ENCODE measurements at regions not wholly inside any gene's neighbourhood (a gene's known extent, or its start where the extent isn't known, plus 50 kb on each side); places are given as distances from the start of the nearest gene placed in this dataset.

DNA sequence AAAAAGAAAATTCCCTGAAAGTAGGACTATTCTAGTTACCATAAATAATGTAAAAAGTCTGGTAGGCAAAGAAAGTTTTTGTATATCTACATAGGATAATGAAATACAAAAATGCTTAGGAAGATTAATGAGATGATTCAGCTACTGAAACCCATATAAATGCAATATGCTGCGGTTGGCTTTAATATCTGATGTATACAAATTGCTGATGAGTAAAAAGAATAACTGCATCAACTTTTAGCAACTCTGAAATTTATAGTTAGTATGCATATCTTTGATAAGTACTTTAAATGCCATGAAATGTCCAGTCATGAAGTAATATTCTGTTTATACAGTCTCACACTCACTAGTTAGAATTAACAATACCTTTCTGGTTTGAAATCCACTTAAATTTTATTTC, 404.8 kb downstream of the TLL1 start:
- TF ChIP-seq, protein P1, sequence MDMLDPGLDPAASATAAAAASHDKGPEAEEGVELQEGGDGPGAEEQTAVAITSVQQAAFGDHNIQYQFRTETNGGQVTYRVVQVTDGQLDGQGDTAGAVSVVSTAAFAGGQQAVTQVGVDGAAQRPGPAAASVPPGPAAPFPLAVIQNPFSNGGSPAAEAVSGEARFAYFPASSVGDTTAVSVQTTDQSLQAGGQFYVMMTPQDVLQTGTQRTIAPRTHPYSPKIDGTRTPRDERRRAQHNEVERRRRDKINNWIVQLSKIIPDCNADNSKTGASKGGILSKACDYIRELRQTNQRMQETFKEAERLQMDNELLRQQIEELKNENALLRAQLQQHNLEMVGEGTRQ (IDR thresholded peaks at IDR 0.05; ENCODE audit: low read depth, low read length) = no peak
- TF ChIP-seq, protein P2, sequence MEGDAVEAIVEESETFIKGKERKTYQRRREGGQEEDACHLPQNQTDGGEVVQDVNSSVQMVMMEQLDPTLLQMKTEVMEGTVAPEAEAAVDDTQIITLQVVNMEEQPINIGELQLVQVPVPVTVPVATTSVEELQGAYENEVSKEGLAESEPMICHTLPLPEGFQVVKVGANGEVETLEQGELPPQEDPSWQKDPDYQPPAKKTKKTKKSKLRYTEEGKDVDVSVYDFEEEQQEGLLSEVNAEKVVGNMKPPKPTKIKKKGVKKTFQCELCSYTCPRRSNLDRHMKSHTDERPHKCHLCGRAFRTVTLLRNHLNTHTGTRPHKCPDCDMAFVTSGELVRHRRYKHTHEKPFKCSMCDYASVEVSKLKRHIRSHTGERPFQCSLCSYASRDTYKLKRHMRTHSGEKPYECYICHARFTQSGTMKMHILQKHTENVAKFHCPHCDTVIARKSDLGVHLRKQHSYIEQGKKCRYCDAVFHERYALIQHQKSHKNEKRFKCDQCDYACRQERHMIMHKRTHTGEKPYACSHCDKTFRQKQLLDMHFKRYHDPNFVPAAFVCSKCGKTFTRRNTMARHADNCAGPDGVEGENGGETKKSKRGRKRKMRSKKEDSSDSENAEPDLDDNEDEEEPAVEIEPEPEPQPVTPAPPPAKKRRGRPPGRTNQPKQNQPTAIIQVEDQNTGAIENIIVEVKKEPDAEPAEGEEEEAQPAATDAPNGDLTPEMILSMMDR (conservative IDR thresholded peaks at IDR 0.05; ENCODE audit: low read depth, low read length) = no peak
- TF ChIP-seq POLR2A (IDR thresholded peaks at IDR 0.05; ENCODE audit: low read depth, low read length) = no peak
- no peak for TF ChIP-seq FOS (IDR thresholded peaks at IDR 0.05; ENCODE audit: low read depth, low read length)
- TF ChIP-seq MAFK (IDR thresholded peaks at IDR 0.05; ENCODE audit: low read depth, low read length) = no peak
- no peak for TF ChIP-seq SMC3 (IDR thresholded peaks at IDR 0.05; ENCODE audit: low read depth, low read length)
- TF ChIP-seq CEBPB (IDR thresholded peaks at IDR 0.05; ENCODE audit: low read depth, low read length) = no peak
- no peak for TF ChIP-seq RFX5 (IDR thresholded peaks at IDR 0.05; ENCODE audit: low read depth, low read length)
- TF ChIP-seq RAD21 (IDR thresholded peaks at IDR 0.05; ENCODE audit: low read length) = no peak
- no peak for TF ChIP-seq RCOR1 (IDR thresholded peaks at IDR 0.05; ENCODE audit: insufficient replicate concordance, low read length)
- TF ChIP-seq MXI1 (IDR thresholded peaks at IDR 0.05; ENCODE audit: borderline replicate concordance, low read depth, low read length) = no peak

Measured in IMR-90 (cell line).